Pancreas (tissue), 10 donors: ENCODE measurements at regions not wholly inside any gene's neighbourhood (a gene's known extent, or its start where the extent isn't known, plus 50 kb on each side); places are given as distances from the start of the nearest gene placed in this dataset.

Experiments used
- ATAC-seq, 4 donors: fragments of 200-7000 bp; cut with Tn5 transposase; one replicate each; pipeline versions ENCODE4 v1.8.0 to v1.9.1; 2020; ENCODE audit warnings: mild to moderate bottlenecking in 4 of 4, moderate library complexity in 4 of 4
- DNase-seq, 6 donors: peaks; one replicate each; pipeline ENCODE4 v3.0.0-alpha.2; 2020
- FAIRE-seq: peaks from 2 replicates; lab custom pipeline; 2012; peaks lifted over from hg19 to GRCh38; lab: Jason Lieb, UNC
- H3K27ac ChIP-seq, 4 donors: fragments of 200-600 bp; sonication (generic); 1 replicate in 3 of 4; 2 replicates in 1 of 4; pipeline versions ENCODE4 v1.5.0 to v1.8.0; 2020
- H3K27me3 ChIP-seq, 4 donors: fragments of 200-600 bp; one replicate each; pipeline ENCODE4 v1.8.0; 2021
- H3K36me3 ChIP-seq, 3 donors: fragments of 200-600 bp; sonication (generic) in 1 of 3; one replicate each; pipeline versions ENCODE4 v1.5.0 to v1.8.0; 2020 to 2021
- H3K4me1 ChIP-seq, 3 donors: fragments of 200-600 bp; one replicate each; pipeline ENCODE4 v1.8.0; 2021
- H3K4me3 ChIP-seq, 4 donors: fragments of 200-600 bp; sonication (generic) in 2 of 4; one replicate each; pipeline versions ENCODE4 v1.5.0 to v1.8.0; 2020 to 2021
- H3K9me3 ChIP-seq, 4 donors: fragments of 200-600 bp; one replicate each; pipeline ENCODE4 v1.8.0; 2021
- WGBS, 2 donors: extraction: QIAGEN DNeasy Blood & Tissue Kit; methylation state at CpG; one replicate each; pipeline ENCODE4 v1.1.7; 2013; 5-methylcytosine and 5-hydroxymethylcytosine counted together
- intact Hi-C, 3 donors: fragments of 100-400 bp; cut with DNase I; formaldehyde crosslinking; loops; one replicate each; pipeline versions ENCODE4 v1.11.1 to v1.14.2; 2022
- TF ChIP-seq, protein P1 (sequence below), 4 donors: fragments of 200-600 bp; sonication (generic) in 3 of 4; IDR thresholded peaks; one replicate each; pipeline versions ENCODE4 v1.5.0 to v1.8.0; 2021; ENCODE audit warnings: antibody characterized with exemption in 4 of 4
- donor health status: healthy with polysubstance abuse.
- donor health status: DM: no; HTN: no; CAD: no; lungs with moderate emphysema.
- donor health status: DM: no; HTN: no; CAD: no.
- donor health status: control.
- donor health status: control.
- donor health status: Bipolar disorder and iron deficiency.
- donor health status: DM: yes; HTN: yes; CAD: no.
- donor health status: DM: no; HTN: no; CAD: no.
- donor health status: DM: no; HTN: no; CAD: no.
- donor health status: DM: yes; HTN: yes; CAD: no.

DNA sequence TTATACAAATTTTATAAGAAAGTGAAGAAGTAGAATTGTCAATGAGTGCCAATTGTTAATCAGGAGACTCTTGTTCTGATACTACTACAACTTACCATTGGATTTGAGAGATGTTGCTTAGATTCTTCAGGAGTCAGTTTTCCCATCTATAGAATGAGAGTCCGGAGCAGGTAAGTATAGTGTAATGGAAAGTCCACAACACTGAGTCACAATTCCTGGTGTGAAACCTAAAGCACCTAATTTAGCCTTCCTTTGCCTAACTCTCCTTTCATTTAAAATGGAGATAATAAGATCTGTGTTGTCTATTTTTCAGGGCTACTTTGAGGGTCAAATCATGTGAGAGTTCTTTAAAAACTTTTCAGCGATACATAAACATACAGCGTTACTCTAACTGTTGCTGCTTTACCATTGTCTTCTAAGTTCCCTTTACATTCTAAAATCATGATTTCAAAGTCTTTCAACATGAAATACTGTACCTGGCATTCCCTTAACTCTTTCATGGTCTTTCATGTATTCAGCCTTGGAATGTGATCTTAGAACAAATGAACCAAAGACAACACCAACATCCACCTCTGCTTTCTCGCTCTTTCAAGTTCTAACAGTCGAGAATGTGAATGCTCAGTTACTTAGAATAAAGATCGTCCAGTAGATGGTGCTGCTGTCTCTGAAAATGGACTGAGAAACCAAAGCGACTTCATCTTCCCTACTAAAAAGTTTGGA lies 90.9 kb downstream of the SLC30A10 start:
- ATAC-seq (peak; percentile 66 to 76 (median 72)), FAIRE-seq (peak; percentile 13), DNase-seq (peak in 1 of 6 donors; percentile 15)
- Histone ChIP-seq H3K27me3 (peaks cover 0 to 6% (median 0%) of the 10 kb centered on the region in 4 donors), H3K36me3 (no peaks in the 10 kb centered on the region), H3K9me3 (no peaks in the 10 kb centered on the region), H3K4me3 (no peak overlapping the region), H3K4me1 (no peaks in the 10 kb centered on the region), H3K27ac (no peak overlapping the region)
- intact Hi-C loops = no loop called here
- 32 to 35% methylated on average over 7 of the region's 7 CpGs for WGBS, 2 donors
- TF ChIP-seq, protein P1, sequence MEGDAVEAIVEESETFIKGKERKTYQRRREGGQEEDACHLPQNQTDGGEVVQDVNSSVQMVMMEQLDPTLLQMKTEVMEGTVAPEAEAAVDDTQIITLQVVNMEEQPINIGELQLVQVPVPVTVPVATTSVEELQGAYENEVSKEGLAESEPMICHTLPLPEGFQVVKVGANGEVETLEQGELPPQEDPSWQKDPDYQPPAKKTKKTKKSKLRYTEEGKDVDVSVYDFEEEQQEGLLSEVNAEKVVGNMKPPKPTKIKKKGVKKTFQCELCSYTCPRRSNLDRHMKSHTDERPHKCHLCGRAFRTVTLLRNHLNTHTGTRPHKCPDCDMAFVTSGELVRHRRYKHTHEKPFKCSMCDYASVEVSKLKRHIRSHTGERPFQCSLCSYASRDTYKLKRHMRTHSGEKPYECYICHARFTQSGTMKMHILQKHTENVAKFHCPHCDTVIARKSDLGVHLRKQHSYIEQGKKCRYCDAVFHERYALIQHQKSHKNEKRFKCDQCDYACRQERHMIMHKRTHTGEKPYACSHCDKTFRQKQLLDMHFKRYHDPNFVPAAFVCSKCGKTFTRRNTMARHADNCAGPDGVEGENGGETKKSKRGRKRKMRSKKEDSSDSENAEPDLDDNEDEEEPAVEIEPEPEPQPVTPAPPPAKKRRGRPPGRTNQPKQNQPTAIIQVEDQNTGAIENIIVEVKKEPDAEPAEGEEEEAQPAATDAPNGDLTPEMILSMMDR (IDR thresholded peaks at IDR 0.05) = peak in 3 of 4 donors; percentile 30 to 39 (median 34)

DNA sequence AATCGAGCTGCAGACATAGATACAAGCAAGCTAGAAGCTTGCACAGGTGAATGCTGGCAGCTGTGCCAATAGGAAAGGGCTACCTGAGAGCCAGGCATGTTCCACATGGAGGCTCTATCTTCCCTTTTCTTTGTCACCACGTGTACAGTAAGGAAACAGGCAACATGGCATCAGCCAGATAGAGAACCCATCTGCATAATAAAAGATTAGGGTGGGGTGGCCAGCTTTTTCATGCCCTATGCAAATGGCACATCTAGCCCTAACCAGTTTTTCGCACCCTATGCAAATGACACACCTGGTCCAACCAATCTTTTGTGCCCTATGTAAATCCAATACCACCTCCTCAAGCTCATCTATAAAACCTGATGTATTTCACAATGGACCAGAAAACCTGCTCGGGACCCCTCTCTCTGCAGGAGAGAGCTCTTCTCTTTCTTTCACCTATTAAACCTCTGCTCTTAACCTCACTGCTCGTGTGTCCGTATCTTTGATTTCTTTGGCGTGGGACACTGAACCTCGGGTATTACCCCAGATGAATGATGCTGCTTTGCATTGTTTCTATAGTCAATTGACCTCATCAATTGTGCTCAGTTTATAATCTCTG lies 93.9 kb downstream of the SLC30A10 start:
- TF ChIP-seq, protein P1 (IDR thresholded peaks at IDR 0.05) = no peak
- Histone ChIP-seq H3K4me3 (no peak overlapping the region), H3K9me3 (no peaks in the 10 kb centered on the region), H3K27me3 (peaks cover 0 to 6% (median 0%) of the 10 kb centered on the region in 4 donors), H3K27ac (no peak overlapping the region), H3K36me3 (no peaks in the 10 kb centered on the region), H3K4me1 (no peaks in the 10 kb centered on the region)
- FAIRE-seq = no peak
- no peak for DNase-seq
- intact Hi-C loops = no loop called here
- no peak for ATAC-seq
- 41 to 48% methylated on average over 8 of the region's 8 CpGs for WGBS, 2 donors

DNA sequence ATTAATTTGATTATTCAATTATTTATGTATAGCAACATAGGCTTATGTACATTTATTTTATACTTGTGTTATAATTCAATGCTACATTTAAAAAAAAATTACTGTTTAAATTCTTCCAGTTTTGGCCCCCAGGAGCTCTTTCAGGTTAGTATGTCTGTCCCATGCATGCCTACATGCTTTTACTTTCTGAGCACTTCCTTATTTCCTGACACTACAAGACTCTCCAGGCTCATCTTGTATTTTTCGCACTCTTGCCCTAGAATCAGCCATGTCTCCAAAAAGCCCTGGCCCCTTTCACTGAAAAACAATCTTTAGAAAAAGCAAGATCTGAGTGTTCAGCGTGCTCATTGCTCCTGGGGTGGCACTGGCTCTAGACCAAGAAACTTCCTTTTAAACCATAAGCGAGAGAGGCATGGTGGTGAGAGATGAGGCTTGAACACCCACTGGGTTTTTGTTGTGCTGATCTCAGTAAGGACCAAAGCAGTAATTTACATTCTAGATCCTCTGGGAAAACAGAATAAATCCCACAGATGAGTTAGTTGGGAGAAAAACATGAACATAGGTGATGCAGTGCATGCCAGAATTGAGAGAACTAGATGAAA lies 95.0 kb downstream of the SLC30A10 start:
- TF ChIP-seq, protein P1 (IDR thresholded peaks at IDR 0.05) = no peak
- H3K36me3 ChIP-seq = no peaks in the 10 kb centered on the region
- DNase-seq (no peak), FAIRE-seq (no peak), ATAC-seq (no peak)
- no peaks in the 10 kb centered on the region for H3K4me1 ChIP-seq
- no peak overlapping the region for H3K4me3 ChIP-seq
- intact Hi-C loops = no loop called here
- WGBS, 2 donors = 81 to 83% methylated on average over 3 of the region's 3 CpGs
- H3K9me3 ChIP-seq = no peaks in the 10 kb centered on the region
- peaks cover 0 to 6% (median 0%) of the 10 kb centered on the region in 4 donors for H3K27me3 ChIP-seq
- no peak overlapping the region for H3K27ac ChIP-seq

DNA sequence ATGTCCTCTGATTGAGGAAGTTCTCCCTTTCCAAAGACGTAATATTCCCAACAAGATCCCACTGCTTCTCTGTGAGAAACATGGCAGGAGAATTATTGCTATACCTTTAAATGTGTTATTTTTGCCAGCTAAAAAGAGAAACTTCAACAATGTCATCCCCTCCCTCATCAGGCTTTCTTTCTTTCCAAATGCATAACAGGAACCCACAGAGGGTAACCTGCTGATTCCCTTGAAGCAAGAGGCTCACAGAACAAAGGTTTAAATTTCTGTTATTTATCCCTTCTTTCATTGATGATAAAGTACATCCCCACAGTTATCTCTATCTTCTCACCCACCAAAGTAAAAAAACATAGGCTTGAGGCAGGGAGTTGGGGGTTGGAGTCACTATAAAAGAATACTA lies 102.1 kb downstream of the SLC30A10 start:
- 80 to 86% methylated on average over 1 of the region's 1 CpG for WGBS, 2 donors
- Histone ChIP-seq H3K9me3 (no peaks in the 10 kb centered on the region), H3K27ac (no peak overlapping the region), H3K27me3 (no peaks in the 10 kb centered on the region), H3K4me1 (no peaks in the 10 kb centered on the region), H3K36me3 (no peaks in the 10 kb centered on the region), H3K4me3 (no peak overlapping the region)
- ATAC-seq (no peak), FAIRE-seq (no peak), DNase-seq (no peak)
- intact Hi-C loops = no loop called here
- TF ChIP-seq, protein P1 (IDR thresholded peaks at IDR 0.05) = no peak
